B cell (primary cell): ENCODE measurements at regions not wholly inside any gene's neighbourhood (a gene's known extent, or its start where the extent isn't known, plus 50 kb on each side); places are given as distances from the start of the nearest gene placed in this dataset.

Experiments
- ATAC-seq: fragments of 200-7000 bp; cut with Tn5 transposase; one replicate; pipeline ENCODE4 v1.10.0; 2021; ENCODE audit warnings: low read depth, mild to moderate bottlenecking, moderate number of reproducible peaks, moderate library complexity
- CTCF ChIA-PET: fragments of 350-600 bp; sonication (Branson Sonifier 250); formaldehyde crosslinking; loops from one replicate; lab custom pipeline; 2021; ENCODE audit warnings: antibody characterized with exemption, inconsistent platforms; lab: Charles Lee
- POLR2A ChIA-PET: fragments of 350-600 bp; sonication (Branson Sonifier 250); formaldehyde crosslinking; loops from one replicate; lab custom pipeline; 2021; ENCODE audit warnings: antibody characterized with exemption; lab: Charles Lee
- DNase-seq: peaks from one replicate; pipeline ENCODE4 v3.0.0; 2013
- H2AFZ ChIP-seq: 2 replicates; pipeline ENCODE4 v1.6.1; 2012; ENCODE audit warnings: mild to moderate bottlenecking, low read depth, low read length; ENCODE audit not compliant: insufficient read depth, poor library complexity, severe bottlenecking
- H3K27ac ChIP-seq, 2 donors: 1 replicate in 1 of 2; 2 replicates in 1 of 2; pipeline ENCODE4 v1.5.1; 2012 to 2013; ENCODE audit warnings: low read length in 2 of 2, mild to moderate bottlenecking in 2 of 2, moderate library complexity in 1 of 2
- H3K27me3 ChIP-seq, 4 experiments: fragments of 200-600 bp in 1 of 4; sonication (generic) in 1 of 4; replicated peaks in 1 of 4; 1 replicate in 2 of 4; 2 replicates in 2 of 4; pipeline versions ENCODE4 v1.6.1 to v1.7.0; 2013 to 2016; ENCODE audit warnings: low read length in 3 of 4, mild to moderate bottlenecking in 2 of 4, mixed read lengths in 1 of 4, moderate library complexity in 1 of 4; ENCODE audit not compliant: insufficient read depth in 4 of 4, control insufficient read depth in 3 of 4; ENCODE audit errors: control extremely low read depth in 1 of 4
- H3K36me3 ChIP-seq, 2 experiments: replicated peaks in 1 of 2; 1 replicate in 1 of 2; 2 replicates in 1 of 2; pipeline versions ENCODE4 v1.6.1 to v1.7.1; 2013; ENCODE audit warnings: low read length in 1 of 2; ENCODE audit not compliant: insufficient read depth in 2 of 2, control insufficient read depth in 1 of 2; ENCODE audit errors: control extremely low read depth in 1 of 2, extremely low read depth in 1 of 2
- H3K4me1 ChIP-seq, 2 donors: fragments of 200-600 bp in 1 of 2; sonication (generic) in 1 of 2; 1 replicate in 1 of 2; 2 replicates in 1 of 2; pipeline versions ENCODE4 v1.5.1 to v1.6.1; 2013 to 2017; ENCODE audit warnings: low read length in 2 of 2; ENCODE audit not compliant: control insufficient read depth in 2 of 2, insufficient read depth in 2 of 2
- H3K4me2 ChIP-seq: replicated peaks from 2 replicates; pipeline ENCODE3; 2012; ENCODE audit warnings: mild to moderate bottlenecking, low read depth, low read length; ENCODE audit not compliant: poor library complexity, severe bottlenecking
- H3K4me3 ChIP-seq, 5 experiments: fragments of 200-600 bp in 1 of 5; sonication (generic) in 1 of 5; 1 replicate in 3 of 5; 2 replicates in 2 of 5; pipeline versions ENCODE4 v1.5.1 to v1.7.0; 2011 to 2016; ENCODE audit warnings: low read length in 4 of 5, mild to moderate bottlenecking in 4 of 5, low read depth in 2 of 5, control low read depth in 1 of 5, moderate library complexity in 1 of 5; ENCODE audit not compliant: insufficient read depth in 1 of 5; ENCODE audit errors: control extremely low read depth in 1 of 5, extremely low read depth in 1 of 5
- H3K79me2 ChIP-seq: fragments of 200-600 bp; sonication (generic); one replicate; pipeline ENCODE4 v1.6.0; 2016; ENCODE audit warnings: low read length; ENCODE audit not compliant: control insufficient read depth, insufficient read depth
- H3K9ac ChIP-seq: fragments of 200-600 bp; sonication (generic); 2 replicates; pipeline ENCODE4 v1.6.1; 2017; ENCODE audit warnings: mild to moderate bottlenecking, low read length, moderate library complexity
- H3K9me3 ChIP-seq, 3 donors: one replicate each; pipeline versions ENCODE4 v1.6.1 to v1.7.1; 2013; ENCODE audit warnings: low read length in 2 of 3; ENCODE audit not compliant: control insufficient read depth in 2 of 3, insufficient read depth in 1 of 3; ENCODE audit errors: control extremely low read depth in 1 of 3
- H4K20me1 ChIP-seq: 2 replicates; pipeline ENCODE4 v1.6.0; 2012; ENCODE audit warnings: mild to moderate bottlenecking, low read length; ENCODE audit not compliant: insufficient read depth, control insufficient read depth, poor library complexity, severe bottlenecking
- H3K27ac Mint-ChIP-seq: one replicate; pipeline ENCODE4 v1.8.0; 2021; ENCODE audit warnings: mixed read lengths
- H3K27me3 Mint-ChIP-seq: one replicate; pipeline ENCODE4 v1.8.0; 2021; ENCODE audit warnings: mixed read lengths
- H3K4me1 Mint-ChIP-seq: one replicate; pipeline ENCODE4 v1.8.0; 2021; ENCODE audit warnings: mixed read lengths
- H3K4me3 Mint-ChIP-seq: one replicate; pipeline ENCODE4 v1.8.0; 2021; ENCODE audit warnings: mixed read lengths
- H3K9me3 Mint-ChIP-seq: one replicate; pipeline ENCODE4 v1.8.0; 2022; ENCODE audit warnings: mixed read lengths; ENCODE audit not compliant: insufficient read depth
- CTCF ChIP-seq: fragments of 200-600 bp; IDR thresholded peaks from one replicate; pipeline ENCODE4 v1.8.0; 2022; ENCODE audit warnings: antibody characterized with exemption, mild to moderate bottlenecking
- EZH2 ChIP-seq: IDR thresholded peaks from 2 replicates; pipeline ENCODE4 v1.6.1; 2012; ENCODE audit warnings: borderline replicate concordance, low read depth, mild to moderate bottlenecking, moderate library complexity, low read length; ENCODE audit not compliant: insufficient read depth, poor library complexity, severe bottlenecking
- intact Hi-C: fragments of 100-400 bp; cut with micrococcal nuclease; formaldehyde crosslinking; loops from one replicate; pipeline ENCODE4 v1.10.0; 2022

- CTCF ChIA-PET = no interaction called here
- no peak overlapping the region for H3K4me3 Mint-ChIP-seq
- peaks cover 8% of the 10 kb centered on the region for H3K9me3 Mint-ChIP-seq
- POLR2A ChIA-PET = no interaction called here
- no peak overlapping the region for H2AFZ ChIP-seq
- no peaks in the 10 kb centered on the region for H4K20me1 ChIP-seq
- H3K27me3 ChIP-seq = no peaks in the 10 kb centered on the region
- no peak overlapping the region for H3K27ac Mint-ChIP-seq
- no peaks in the 10 kb centered on the region for H3K4me1 ChIP-seq
- H3K9ac ChIP-seq = no peak overlapping the region
- H3K9me3 ChIP-seq = peaks cover 0 to under 1% (median 0%) of the 10 kb centered on the region in 3 donors
- DNase-seq (no peak), ATAC-seq (no peak)
- no peaks in the 10 kb centered on the region for H3K79me2 ChIP-seq
- no peak overlapping the region for H3K4me2 ChIP-seq
- H3K4me3 ChIP-seq = no peak overlapping the region
- H3K27me3 Mint-ChIP-seq = no peaks in the 10 kb centered on the region
- no peaks in the 10 kb centered on the region for H3K4me1 Mint-ChIP-seq
- H3K27ac ChIP-seq = no peak overlapping the region
- intact Hi-C loops = no loop called here
- no peaks in the 10 kb centered on the region for H3K36me3 ChIP-seq
- TF ChIP-seq CTCF (no peak), EZH2 (no peak)
These were observed 222.1 kb upstream of the DEFB112 start for GRCh38 chr6:50271817-50272216.

GRCh38 chr6:50272611-50273010, 222.9 kb upstream of the DEFB112 start:
- no peak overlapping the region for H3K27ac ChIP-seq
- H3K4me2 ChIP-seq = no peak overlapping the region
- CTCF ChIA-PET = no interaction called here
- H3K4me1 ChIP-seq = no peaks in the 10 kb centered on the region
- H3K9ac ChIP-seq = no peak overlapping the region
- no peak overlapping the region for H3K27ac Mint-ChIP-seq
- H3K4me3 ChIP-seq = no peak overlapping the region
- H3K9me3 Mint-ChIP-seq = peaks cover 8% of the 10 kb centered on the region
- POLR2A ChIA-PET = no interaction called here
- no peak for ATAC-seq
- no peaks in the 10 kb centered on the region for H3K27me3 ChIP-seq
- no peaks in the 10 kb centered on the region for H4K20me1 ChIP-seq
- DNase-seq = no peak
- H3K79me2 ChIP-seq = no peaks in the 10 kb centered on the region
- TF ChIP-seq EZH2 = no peak
- TF ChIP-seq CTCF = no peak
- H3K27me3 Mint-ChIP-seq = no peaks in the 10 kb centered on the region
- no peak overlapping the region for H2AFZ ChIP-seq
- no peaks in the 10 kb centered on the region for H3K36me3 ChIP-seq
- intact Hi-C loops = no loop called here
- H3K9me3 ChIP-seq = no peaks in the 10 kb centered on the region
- no peaks in the 10 kb centered on the region for H3K4me1 Mint-ChIP-seq
- no peak overlapping the region for H3K4me3 Mint-ChIP-seq
